GM06990 (cell line): ENCODE measurements at regions not wholly inside any gene's neighbourhood (a gene's known extent, or its start where the extent isn't known, plus 50 kb on each side); places are given as distances from the start of the nearest gene placed in this dataset.
A peak's percentile ranks its signal among the peaks of the same experiment; 100 is the strongest.
"Not testable (repeated sequence)": the region's sequence is repeated elsewhere in the genome, so short reads cannot be mapped to it uniquely, and the experiment has no call there.

ENCODE experiments used
- DNase-seq: peaks from one replicate; pipeline ENCODE4 v3.0.0-alpha.2; 2011; ENCODE audit not compliant: insufficient read length; ENCODE audit errors: extremely low read depth
- H3K27me3 ChIP-seq: replicated peaks from 2 replicates; pipeline ENCODE4 v1.6.0; 2011; ENCODE audit warnings: low read length; ENCODE audit not compliant: control insufficient read depth, insufficient read depth
- H3K36me3 ChIP-seq: 2 replicates; pipeline ENCODE4 v1.5.1; 2011; ENCODE audit warnings: low read length; ENCODE audit not compliant: control insufficient read depth, insufficient read depth
- H3K4me3 ChIP-seq: replicated peaks from 2 replicates; pipeline ENCODE4 v1.5.1; 2011; ENCODE audit warnings: low read depth, mild to moderate bottlenecking, control low read depth, low read length
- TF ChIP-seq, protein P1 (sequence below): IDR thresholded peaks from 2 replicates; pipeline ENCODE4 v1.5.1; 2011; ENCODE audit warnings: low read length, control low read depth, mild to moderate bottlenecking, inconsistent platforms; ENCODE audit not compliant: insufficient read depth, poor library complexity, severe bottlenecking

DNA sequence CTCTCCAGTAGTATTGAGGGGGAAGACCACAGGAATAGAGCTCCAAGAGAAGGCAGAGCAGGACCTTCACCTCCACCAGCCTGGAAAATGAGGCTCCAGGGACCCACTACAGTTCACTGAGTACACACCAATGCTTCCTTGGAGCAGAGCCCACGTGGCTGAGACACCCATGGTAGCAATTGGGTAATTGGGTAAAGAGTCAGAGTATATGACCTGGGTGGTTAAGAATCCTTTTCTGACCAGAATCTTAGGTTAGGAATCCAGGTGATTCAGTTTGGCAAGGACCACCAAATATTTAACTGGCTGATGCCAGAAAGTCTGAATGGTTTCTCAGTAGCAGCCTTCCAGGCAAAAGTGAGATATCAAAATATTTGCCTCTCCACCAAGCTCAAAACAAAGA is 107.7 kb downstream of the MDH1 start:
- no peak overlapping the region for H3K4me3 ChIP-seq
- TF ChIP-seq, protein P1, sequence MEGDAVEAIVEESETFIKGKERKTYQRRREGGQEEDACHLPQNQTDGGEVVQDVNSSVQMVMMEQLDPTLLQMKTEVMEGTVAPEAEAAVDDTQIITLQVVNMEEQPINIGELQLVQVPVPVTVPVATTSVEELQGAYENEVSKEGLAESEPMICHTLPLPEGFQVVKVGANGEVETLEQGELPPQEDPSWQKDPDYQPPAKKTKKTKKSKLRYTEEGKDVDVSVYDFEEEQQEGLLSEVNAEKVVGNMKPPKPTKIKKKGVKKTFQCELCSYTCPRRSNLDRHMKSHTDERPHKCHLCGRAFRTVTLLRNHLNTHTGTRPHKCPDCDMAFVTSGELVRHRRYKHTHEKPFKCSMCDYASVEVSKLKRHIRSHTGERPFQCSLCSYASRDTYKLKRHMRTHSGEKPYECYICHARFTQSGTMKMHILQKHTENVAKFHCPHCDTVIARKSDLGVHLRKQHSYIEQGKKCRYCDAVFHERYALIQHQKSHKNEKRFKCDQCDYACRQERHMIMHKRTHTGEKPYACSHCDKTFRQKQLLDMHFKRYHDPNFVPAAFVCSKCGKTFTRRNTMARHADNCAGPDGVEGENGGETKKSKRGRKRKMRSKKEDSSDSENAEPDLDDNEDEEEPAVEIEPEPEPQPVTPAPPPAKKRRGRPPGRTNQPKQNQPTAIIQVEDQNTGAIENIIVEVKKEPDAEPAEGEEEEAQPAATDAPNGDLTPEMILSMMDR = no peak
- no peak for DNase-seq
- H3K27me3 ChIP-seq = no peaks in the 10 kb centered on the region
- no peaks in the 10 kb centered on the region for H3K36me3 ChIP-seq

DNA sequence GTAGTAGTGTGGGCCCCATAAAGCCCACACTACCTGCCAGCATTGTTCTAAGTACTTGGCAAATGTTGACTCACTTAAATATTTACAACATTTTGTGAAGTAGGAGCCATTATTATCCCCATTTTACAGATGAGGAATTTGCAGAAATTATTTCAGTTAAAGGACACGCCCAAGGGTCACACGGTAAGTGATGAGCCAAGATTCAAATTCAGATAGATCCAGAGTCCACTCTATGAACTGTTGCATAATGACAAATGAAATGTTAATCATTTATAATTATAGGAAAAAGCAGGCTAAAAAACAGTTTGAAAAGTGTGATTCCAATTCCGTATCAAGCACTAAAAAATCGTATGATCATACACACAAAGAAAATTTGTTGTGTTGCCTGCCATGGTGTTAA is 108.4 kb downstream of the MDH1 start:
- Histone ChIP-seq H3K36me3 (no peaks in the 10 kb centered on the region), H3K4me3 (no peak overlapping the region), H3K27me3 (no peaks in the 10 kb centered on the region)
- no peak for DNase-seq
- TF ChIP-seq, protein P1 = no peak

DNA sequence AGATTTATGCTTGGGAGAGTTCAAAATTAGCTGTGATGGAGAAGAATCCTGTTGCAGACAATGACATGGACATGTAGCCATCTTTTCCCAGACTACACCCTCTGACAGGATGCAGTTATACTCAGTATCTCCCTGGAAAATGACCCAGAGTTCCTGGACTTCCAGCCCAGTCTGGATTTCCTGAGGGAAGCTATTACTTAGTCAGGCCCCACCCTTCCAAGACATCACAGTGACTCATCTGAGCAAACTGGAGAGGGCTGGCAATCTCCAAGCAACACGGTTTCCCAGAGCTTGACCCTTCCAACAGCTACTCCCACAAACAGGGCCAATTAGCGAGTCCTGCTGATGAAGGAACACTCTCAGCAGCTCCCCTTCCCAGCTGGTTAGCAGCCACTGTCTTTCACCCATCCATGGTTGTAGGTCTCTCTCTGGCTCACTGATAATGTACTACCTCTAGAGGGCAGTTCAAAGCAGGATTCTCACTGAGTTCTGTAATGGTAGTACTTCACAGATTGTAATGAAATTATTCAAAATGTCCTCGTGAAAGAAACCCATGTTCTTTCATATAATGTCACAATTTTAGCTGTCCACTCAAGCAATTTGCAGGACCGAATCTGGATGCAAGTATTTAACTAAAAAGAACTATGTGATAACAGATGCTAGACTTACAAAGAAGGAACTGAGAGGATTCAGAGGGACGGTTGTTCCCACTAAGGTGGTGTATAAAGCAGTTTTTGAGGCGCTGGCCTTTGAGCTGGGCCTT is 110.2 kb downstream of the MDH1 start:
- DNase-seq = peak; percentile 34
- no peak overlapping the region for H3K4me3 ChIP-seq
- TF ChIP-seq, protein P1 = peak; percentile 57

DNA sequence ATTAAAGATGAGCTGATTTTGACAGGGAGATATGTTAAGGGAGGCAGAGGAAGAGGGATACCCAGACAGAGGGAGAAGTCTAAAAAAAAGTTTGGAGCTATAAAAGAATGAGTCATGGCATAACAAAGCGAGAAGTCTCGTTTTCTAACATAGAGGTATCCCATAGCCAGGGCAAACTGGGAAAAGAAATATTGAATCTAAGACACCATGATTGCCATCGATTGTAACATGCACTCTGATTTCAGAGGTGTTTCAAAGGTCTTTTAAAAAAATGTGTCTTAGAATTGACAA is 110.7 kb downstream of the MDH1 start:
- Histone ChIP-seq H3K36me3 (no peaks in the 10 kb centered on the region), H3K4me3 (no peak overlapping the region), H3K27me3 (no peaks in the 10 kb centered on the region)
- DNase-seq = no peak
- TF ChIP-seq, protein P1 = no peak

More for the DNA sequence above, 110.2 kb downstream of the MDH1 start:
- Histone ChIP-seq H3K36me3 (no peaks in the 10 kb centered on the region), H3K27me3 (no peaks in the 10 kb centered on the region)

DNA sequence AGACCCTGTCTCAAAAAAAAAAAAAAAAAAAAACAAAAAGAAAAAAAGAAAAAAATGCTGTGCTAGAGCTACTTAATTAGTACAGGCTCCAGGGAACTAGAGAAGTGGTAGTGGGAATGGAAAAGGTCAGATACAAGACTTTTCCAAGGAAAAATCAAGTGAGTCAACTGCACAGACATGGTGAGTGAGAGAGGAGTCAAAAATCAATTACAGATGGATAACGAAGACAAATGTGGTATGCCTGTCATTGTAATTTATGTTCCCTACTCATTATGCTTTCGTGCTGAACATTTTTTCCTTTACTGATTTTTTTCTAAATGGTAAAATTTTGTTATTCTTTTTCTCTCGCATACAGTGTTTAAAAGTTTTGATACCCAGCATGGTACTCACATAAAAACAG is 111.5 kb downstream of the MDH1 start:
- Histone ChIP-seq H3K27me3 (no peaks in the 10 kb centered on the region), H3K36me3 (no peaks in the 10 kb centered on the region), H3K4me3 (no peak overlapping the region)
- TF ChIP-seq, protein P1 = no peak
- DNase-seq = no peak

DNA sequence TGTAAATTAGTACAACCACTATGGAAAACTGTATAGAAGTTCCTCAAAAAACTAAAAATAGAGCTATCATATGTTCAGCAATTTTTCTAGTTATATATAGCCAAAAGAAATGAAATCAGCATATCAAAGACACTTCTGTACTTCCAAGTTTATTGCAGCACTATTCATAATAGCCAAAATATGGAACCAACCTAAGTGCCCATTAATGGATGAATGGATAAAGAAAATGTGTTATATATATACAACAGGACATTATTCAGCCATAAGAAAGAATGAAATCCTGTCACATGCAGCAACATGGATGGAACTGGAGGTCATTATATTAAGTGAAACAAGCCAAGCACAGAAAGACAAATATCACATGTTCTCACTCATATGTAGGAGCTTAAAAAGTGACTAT is 112.6 kb downstream of the MDH1 start:
- TF ChIP-seq, protein P1 = no peak
- no peak for DNase-seq

GRCh38 chr2:63706084-63706483 is 117.3 kb downstream of the MDH1 start:
- DNase-seq, H3K36me3 ChIP-seq, H3K4me3 ChIP-seq, H3K27me3 ChIP-seq: not testable (repeated sequence)

More for the DNA sequence above, 112.6 kb downstream of the MDH1 start:
- Histone ChIP-seq H3K4me3 (no peak overlapping the region), H3K27me3 (no peaks in the 10 kb centered on the region), H3K36me3 (no peaks in the 10 kb centered on the region)
